ENCODE measurements at regions not wholly inside any gene's neighbourhood (a gene's known extent, or its start where the extent isn't known, plus 50 kb on each side); places are given as distances from the start of the nearest gene placed in this dataset.
"Not testable (repeated sequence)": the region's sequence is repeated elsewhere in the genome, so short reads cannot be mapped to it uniquely, and the experiment has no call there.

GRCh38 chr6:147651-148050 is 144.6 kb upstream of the DUSP22 start:
- not testable (repeated sequence) for DNase-seq

GRCh38 chr6:148051-148984 is 144.0 kb upstream of the DUSP22 start:
- peak; percentile 76 for DNase-seq

DNA sequence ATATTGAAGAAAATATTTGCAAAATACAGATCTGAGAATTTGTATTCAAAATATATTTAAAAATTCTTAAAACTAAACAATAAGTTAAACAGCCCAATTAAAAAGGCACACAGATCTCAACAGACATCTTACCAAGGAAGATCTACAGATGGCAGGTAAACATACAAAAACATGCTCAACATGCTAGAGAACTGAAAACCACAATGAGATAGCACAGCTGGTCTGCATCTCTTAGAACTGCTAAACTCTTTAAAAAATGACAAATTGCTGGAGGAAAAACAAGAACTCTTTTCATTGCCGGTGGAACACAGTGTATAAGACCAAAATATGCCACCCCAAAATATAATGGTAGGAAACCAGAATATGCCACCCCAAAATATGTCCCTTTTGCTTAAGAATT is 142.1 kb upstream of the DUSP22 start:
- DNase-seq: not testable (repeated sequence)

DNA sequence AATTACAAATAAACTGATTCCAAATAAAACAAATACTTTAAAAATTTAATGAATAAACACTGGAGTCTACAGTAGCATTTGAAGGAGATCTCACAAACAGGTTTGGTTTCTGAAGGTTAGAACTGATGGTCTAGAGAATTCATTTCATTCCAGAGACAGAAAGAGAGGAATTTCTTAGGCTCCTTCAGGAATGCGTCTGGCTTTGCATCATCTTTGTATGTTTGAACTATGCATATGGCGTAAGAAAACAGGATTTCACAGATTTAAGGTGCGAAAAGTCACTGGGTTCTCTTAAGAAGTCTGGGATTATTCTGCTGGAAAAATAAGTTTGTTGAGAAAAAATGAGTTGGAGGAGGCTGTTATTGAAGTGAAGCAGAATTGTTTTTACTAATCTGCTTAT is 139.9 kb upstream of the DUSP22 start:
- DNase-seq: not testable (repeated sequence)

DNA sequence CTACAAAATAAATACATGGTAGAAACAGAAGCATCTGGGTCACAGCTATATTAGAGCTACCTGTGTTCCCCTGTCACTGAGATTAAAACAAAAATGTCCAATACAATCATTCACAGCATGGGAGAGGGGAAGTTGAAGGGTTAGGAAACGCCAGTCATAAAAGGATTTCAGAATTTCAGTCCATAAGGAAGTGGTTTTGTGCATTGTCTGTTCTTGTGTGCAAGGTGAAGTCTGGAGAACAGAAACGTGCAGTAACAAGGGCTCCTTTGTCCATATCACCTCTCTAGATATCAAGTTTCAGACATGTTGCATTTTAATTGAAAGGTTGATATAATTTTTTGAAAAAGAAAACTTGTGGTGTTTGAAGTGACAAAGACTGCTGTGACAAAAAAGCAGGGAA is 139.3 kb upstream of the DUSP22 start:
- not testable (repeated sequence) for DNase-seq

GRCh38 chr6:153867-154266 is 138.4 kb upstream of the DUSP22 start:
- DNase-seq: not testable (repeated sequence)

DNA sequence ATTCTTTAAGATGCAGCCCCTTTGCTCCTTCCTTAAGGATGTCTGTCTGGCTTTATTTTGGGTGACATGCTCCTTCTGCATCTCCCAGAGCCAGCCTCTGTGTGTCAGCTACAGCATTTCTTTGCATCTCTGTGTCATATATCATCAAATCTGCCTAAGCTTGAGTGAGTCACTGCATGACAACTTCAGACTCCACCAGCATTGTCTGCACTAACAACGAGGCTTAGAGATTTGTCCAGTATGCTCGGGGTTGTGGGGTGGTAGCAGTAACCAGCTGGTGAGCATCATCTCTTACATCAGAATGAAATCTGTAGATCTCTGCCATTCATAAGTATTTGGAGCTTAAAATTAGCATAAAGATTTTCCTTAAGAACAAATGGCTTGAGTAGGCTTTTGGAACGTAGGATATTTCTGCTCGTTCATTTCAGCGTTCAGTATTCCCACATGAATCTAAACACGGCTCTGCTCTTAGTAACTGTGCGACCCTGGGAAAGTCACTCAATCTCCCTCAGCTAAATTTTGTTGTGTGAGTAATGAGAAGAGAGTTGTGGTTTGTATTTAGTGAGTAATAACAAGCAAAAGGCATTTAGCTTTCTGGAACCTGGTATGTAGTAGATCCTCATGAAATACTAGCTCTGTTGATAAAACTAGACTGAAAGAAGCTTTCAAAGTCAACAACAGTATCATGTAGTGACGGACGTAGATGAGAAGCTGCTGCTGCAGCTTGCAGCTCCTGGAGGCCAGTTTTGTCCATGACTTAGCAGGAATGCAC is 137.8 kb upstream of the DUSP22 start:
- DNase-seq: not testable (repeated sequence)

DNA sequence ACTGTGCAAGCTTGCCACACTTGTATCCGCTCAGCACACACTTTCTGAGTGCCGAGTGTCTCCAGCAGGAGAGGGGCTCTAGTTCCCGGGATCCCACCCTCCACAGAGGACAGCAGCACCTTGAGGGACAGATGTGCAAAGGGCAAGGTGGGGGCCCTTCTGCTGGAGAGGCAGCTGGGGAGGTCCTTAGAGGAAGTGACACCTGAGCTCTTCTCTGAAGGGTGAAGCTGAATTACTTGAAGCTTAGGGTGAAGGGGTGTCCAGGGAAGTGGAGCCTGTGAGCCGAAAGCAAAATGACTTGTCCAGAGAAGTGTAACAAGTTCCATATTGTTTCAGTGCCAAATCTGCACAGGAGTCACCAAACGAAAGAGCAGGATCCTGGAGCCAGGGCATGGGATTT is 136.3 kb upstream of the DUSP22 start:
- no peak for DNase-seq

DNA sequence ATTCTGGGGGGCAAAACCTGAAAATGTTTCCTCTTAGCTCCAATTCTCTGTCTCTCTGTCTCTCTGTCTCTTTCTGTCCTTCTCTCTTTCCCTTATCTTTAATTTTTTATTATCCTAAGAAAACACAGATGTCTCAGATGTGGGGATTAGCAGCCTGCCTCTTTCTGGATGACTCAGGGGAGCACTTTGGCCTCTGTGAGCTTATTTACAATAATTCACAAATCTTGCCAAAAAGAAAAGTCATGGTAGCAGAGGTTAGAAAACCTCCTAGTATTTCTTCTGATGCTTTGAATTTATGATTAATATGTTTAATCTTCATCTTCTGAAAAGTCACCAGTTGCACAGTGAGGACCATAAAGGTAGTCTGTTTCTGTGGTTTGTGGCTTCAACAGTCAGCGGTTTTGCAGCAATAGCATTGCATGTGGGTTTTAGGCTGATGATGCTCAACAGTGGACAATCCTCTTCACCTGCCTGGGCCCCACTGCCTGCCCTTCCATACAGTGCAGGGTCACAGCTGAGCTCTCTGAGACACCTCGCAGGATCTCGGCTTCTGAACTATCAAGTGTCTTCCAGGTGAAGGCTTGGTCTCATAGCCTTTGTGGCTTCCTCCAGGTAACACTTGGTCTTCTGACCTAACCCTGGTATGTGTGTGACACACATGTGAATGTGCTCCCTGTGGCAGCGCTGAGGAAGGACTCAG is 135.7 kb upstream of the DUSP22 start:
- not testable (repeated sequence) for DNase-seq

DNA sequence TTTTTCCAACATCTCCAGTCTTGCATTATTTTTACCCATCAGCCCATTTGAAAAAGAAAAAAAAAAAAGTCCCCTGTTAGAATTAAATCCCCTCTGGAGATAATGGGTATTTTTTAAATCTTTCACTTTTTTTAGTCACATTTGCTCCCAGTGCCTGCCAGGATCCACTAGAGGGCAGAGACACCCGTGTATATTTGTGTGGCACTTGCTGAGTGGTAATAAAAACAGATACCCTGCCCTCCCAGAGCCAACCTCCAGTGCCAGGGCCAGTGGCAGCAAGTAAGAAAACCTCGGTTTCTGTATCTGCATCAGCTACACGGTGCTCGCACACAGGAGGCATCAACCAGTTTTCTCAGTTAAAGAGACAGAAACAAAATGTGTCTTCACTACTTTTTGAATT is 135.1 kb upstream of the DUSP22 start:
- not testable (repeated sequence) for DNase-seq

- DNase-seq: not testable (repeated sequence)
Measured at GRCh38 chr6:161657-162056, 130.6 kb upstream of the DUSP22 start.

DNA sequence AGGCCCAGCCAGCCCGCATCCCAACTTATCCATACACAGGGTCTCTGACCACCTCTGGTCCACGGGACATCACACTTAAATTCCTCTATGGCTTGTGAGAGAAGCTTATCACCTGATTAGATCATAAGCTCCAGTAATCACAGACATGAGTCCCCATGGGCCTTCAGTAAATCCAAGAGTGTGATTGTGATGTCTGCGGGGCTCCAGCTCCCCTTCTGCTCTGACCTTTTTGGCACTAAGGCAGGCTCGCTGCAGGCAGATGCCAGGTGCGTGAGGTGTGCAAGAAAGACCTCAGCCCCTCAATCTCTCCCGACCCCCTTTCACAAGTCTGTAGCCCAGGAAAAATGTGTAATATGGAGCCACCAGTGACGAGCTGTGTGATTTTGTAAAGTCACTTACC is 127.6 kb upstream of the DUSP22 start:
- DNase-seq: no peak

DNA sequence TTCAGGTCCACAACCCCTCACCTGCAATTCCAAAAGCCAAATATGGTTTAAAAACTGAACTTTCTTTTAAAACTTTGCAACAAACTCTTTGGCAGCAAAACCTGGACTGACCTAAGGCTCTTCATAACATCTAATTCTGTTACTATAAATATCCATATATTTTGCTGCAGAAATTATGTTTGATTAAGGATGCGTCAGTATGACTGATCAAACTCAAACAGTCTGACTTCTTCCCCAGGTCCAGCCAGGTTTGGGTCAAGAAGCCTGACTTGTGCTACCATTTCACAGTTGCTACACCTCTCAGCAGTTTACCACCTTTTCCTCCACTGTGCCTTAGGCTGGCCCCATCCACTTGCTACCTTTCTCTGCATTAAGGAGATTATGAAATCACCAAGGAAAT is 127.0 kb upstream of the DUSP22 start:
- DNase-seq: no peak

GRCh38 chr6:165906-166305 is 126.4 kb upstream of the DUSP22 start:
- no peak for DNase-seq

- DNase-seq: no peak
Measured at GRCh38 chr6:168865-169455, 123.3 kb upstream of the DUSP22 start.

GRCh38 chr6:174036-174435 is 118.3 kb upstream of the DUSP22 start:
- no peak for DNase-seq

GRCh38 chr6:175680-176079 is 116.6 kb upstream of the DUSP22 start:
- DNase-seq: no peak

DNA sequence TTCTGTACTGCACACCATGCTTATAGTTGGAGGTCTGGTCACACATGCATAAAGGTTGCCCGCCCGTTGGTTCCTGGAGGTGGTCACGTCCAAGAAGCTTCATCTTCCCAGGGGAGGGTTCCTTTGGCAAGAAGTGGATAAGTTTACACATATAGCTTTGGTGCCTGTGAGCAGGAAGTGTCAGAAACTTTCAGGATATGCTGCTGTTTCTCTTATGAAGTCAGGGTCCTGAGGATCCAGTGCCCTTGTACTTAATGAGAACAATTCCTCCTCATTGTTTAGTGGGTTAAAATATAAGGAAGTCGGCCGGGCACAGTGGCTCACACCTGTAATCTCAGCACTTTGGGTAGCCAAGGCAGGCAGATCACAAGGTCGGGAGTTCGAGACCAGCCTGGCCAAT is 115.5 kb upstream of the DUSP22 start:
- no peak for DNase-seq

- DNase-seq: no peak
Measured at GRCh38 chr6:178119-178518, 114.2 kb upstream of the DUSP22 start.

GRCh38 chr6:178929-179328 is 113.4 kb upstream of the DUSP22 start:
- not testable (repeated sequence) for DNase-seq

DNA sequence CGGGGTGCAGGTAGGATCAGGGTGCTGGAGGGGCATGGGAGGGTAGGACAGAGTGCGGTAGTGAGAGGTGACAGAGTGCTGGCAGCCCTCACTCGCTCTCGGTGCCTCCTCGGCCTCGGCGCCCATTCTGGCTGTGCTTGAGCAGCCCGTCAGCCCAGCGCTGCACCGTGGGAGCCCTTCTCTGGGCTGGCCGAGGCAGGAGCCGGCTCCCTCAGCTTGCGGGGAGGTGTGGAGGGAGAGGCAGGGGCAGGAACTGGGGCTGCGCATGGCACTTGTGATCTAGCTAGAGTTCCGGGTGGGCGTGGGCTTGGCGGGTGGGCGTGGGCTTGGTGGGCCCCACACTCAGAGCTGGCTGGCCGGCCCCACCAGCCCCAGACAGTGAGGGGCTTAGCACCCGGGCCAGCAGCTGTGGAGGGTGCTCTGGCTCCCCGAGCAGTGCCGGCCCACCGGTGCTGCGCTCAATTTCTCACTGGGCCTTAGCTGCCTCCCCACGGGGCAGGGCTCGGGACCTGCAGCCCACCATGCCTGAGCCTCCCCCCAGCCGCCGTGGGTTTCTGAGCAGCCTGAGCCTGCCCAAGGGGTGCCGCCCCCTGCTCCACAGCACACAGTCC is 112.8 kb upstream of the DUSP22 start:
- DNase-seq: no peak

DNA sequence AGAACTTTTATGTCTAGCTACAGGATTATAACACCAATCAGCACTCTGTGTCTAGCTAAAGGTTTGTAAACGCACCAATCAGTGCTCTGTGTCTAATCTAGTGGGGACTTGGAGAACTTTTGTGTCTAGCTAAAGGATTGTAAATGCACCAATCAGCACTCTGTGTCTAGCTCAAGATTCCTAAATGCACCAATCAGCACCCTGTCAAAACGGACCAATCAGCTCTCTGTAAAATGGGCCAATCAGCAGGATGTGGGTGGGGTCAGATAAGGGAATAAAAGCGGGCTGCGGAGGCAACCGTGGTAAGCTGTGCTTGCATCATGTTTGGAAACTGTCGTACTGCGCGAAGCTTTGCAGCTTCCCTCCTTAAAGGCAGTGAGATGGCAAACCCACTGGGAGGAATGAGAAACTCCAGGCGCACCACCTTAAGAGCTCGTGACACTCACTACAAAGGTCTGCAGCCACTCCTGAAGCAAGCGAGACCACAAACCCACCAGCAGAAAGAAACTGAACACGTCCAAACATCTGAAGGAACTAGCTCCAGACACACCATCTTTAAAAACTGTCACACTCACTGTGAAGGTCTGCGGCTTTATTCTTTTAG is 112.1 kb upstream of the DUSP22 start:
- DNase-seq: not testable (repeated sequence)

Data from CD4-positive, alpha-beta T cell treated with Interleukin-15 for 1 hour (primary cell).